Stimulated activated CD8-positive, alpha-beta memory T cell treated with anti-CD3 and anti-CD28 coated beads, Interleukin-2, amount 100 ng/mL, for 1 hour (primary cell): ENCODE measurements at regions not wholly inside any gene's neighbourhood (a gene's known extent, or its start where the extent isn't known, plus 50 kb on each side); places are given as distances from the start of the nearest gene placed in this dataset.

Experiments used
- DNase-seq, 2 donors: peaks; one replicate each; pipeline ENCODE4 v3.0.0-alpha.2; 2020; ENCODE audit warnings: low read depth in 2 of 2

DNA sequence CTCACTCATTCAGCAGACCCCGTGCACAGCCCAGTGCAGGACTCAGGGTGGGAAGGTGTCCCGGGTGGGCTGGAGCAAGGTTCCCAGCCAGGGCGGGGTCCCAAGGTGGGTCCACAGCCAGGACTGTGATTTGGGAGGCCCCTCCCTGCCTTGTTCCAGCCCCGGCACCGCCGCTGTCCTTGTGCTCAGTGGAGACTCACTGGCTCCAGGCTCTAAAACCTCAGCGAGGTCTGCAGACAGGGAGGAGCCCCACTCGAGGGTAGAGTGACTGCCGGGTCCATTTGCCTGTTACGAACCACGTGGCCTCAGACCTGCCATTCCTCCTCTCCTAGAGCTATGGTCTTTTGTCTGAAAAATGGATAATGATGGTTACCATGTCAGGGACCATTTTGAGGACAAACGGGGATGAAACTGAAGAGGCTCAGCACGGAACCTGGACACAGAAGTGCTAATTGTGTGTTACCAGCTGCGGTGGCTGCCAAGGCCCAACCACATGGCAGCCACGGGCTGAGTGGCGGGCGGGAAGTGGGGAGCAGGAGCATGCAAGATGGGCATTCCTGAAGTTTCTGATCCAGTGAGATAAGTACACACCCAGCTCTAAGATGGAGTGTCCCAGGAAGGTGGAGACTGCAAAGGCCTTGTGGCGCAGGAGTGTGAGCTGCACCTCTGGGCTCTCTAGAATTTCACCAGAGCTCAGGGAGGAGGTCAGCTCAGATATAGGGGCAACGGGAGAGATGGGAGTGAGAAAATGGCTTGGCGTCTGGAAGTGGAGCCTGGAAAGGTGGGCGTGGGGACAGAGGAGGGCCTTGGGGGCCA, 317.6 kb downstream of the SEC14L1 start:
- DNase-seq: no peak

DNA sequence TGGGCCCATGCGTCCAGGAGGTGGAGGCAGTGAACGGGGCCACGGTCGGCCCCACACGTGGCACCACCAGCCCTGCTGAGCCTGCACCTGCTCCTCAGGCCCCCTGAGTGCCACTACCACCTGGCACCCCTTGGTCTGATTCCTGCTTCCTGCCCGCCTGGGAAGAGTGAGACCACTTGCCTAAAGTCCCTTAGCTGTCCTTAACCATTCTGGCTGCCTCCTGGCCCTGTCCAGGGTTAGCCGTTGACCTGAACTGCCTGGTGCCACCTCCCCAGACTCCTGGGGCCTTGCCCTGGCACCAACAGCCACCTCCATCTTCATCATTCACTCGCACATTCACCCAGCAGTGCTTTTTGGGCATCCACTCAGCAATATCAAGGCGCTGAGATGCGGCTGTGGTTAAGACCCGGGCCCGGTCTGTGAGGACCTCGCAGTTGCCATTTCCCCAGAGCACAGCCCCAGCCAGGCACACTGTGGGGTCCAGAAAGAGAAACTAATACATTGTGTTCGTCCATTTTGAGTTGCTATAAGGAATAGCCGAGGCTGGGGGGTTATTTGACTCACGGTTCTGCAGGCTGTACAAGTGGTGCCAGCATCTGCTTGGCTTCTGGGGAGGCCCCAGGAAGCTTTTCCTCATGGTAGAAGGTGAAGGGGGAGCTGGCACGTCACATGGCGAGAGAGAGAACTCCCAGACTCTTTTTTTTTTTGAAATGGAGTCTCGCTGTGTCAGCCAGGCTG, 318.4 kb downstream of the SEC14L1 start:
- no peak for DNase-seq

DNA sequence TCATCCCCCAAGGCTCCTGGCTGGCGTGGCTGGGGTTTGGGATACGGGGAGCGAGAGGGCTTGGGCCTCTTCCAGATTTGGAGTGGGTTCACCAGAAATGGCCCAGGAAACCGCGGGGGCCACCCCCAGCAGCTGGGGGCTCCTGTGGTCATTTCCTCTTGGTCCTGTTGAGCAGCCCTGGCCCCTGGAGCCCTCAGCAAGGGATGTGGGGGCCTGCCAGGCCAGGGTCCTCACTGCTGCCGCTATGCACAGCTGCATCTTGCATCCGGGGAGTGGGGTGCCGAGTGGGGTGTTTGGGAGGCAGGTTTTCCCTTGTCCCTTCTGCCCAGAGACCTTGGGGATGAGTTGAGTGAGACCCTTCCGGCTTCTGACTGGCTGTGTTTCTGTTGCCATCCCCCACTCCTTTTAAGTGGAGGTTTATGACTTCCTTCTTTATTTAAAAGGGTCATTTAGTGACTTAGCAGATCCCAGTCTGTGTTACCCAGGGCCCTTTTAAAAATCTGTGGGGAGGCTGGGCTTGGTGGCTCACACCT, 319.8 kb downstream of the SEC14L1 start:
- no peak for DNase-seq

DNA sequence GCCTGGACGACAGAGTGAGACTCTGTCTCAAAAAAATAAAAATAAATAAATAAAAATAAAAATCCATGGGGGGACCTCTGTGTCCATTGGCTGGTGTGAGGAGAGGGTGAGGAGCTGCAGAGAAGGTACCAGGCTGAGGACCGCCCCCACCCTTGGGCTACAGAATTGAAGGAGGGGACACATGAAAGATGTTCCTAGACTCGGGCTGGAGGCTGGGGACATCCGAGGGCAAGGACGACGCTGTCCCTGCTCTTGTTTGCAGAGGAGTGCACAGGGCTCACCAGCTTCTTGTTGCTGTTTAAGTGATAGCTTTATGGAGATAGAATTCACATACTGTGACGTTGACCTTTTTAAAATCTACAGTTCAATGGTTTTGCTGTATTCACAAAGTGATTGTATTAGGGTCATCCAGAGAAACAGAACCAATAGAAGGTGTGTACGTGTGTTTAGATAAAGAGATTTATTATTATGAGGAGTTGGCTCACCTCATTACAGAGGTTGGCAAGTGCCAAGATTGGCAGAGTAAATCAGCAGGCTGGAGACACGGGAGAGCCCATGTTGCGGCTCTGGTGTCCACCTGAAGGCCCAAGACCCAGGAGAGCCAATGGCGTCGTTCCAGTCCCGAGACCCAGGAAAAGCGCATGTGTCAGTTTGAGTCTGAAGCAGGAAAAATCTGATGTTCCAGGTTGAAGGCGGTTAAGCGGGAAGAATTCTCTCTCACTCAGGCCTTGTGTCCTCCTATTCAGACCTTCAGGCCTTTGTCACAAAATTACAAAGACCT, 320.7 kb downstream of the SEC14L1 start:
- no peak for DNase-seq

- DNase-seq: no peak
These were observed 321.3 kb downstream of the SEC14L1 start for GRCh38 chr17:77462090-77462489.

DNA sequence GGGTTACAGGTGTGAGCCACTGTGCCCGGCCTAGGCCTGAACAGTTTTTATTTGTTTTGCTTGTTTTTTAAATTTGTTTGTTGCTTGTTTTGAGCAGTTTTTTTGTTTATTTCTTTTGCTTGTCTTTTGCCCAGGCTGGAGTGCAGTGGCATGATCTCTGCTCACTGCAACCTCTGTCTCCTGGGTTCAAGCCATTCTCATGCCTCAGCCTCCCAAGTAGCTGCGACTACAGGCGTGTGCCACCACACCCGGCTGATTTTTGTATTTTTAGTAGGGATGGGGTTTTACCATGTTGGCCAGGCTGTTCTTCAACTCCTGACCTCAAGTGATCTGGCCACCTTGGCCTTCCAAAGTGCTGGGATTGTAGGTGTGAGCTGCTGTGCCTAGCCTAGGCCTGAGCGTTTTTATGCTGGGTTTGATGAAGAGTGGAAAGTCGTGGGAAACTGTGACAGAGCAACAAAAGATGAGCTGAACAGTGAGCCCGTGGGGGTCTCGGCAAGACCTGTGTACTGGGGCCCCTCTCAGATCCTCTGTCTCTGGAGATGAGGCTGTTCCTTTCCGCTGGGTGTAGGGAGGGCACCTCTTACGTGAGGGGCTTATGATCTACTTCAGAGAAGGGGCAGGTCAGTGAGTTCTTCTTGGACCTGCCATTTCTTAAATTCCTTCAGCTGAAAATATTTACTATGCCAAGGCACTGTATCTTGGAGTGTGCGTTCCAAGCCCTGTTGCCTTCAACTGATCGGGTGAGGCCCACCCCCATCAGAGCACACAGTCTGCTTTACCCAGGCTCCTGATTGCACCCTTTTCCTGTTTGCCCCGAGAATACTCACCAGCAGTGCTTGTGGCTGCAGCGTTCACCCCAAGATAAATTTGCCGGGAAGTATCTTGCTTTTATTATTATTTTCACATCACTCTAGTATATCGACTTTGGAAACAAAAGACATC, 322.1 kb downstream of the SEC14L1 start:
- no peak for DNase-seq

DNA sequence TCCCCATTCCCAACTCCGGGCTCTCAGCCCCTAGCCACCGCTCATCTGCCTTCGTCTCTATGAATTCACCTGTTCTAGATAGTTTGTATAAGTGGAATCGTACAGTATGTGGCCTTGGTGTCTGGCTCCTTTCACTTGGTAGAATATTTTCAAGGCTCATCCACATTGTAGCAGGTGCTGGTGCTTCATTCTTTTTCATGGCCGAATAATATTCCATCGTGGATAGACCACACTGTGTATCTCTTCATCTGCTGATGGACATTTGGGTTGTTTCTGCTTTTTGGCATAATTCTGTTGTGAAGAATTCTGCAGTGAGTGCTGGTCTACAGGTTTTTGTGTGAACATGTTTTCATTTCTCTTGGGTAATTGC, 324.2 kb downstream of the SEC14L1 start:
- no peak for DNase-seq

DNA sequence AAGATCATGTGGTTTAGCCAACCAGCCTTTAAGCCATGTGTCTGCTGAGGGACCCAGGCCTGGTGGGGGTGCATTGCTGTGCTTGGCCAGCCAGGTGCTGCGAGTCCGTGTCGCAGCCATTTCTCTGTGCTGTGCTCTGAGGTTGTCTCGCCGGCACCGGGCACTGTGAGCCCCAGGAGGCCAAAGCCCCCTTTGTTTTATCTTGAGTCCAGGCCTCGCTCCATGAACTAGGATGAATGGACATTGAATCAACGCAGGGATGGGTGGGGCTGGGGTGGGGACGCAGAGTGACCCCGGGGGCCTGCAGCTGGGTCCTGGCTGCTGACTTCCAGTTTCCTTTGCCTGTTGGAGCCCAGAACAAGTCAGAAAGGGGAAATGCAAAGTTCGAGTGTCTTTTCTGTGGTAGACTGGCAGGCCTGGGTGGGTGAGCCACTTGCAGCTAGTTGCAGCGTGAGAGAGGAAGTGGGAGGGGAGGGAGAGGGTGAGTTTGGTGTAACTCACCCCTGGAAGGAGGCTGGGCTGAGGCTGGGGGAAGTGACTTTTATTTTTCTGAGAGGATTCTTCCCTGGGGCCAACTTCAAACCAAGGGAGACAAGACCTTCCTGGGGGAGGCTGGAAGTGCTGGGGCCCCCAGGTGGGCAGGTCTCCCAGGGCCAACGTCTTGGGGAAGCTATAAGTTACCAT, 324.7 kb downstream of the SEC14L1 start:
- DNase-seq: peak; percentile 52 to 56

DNA sequence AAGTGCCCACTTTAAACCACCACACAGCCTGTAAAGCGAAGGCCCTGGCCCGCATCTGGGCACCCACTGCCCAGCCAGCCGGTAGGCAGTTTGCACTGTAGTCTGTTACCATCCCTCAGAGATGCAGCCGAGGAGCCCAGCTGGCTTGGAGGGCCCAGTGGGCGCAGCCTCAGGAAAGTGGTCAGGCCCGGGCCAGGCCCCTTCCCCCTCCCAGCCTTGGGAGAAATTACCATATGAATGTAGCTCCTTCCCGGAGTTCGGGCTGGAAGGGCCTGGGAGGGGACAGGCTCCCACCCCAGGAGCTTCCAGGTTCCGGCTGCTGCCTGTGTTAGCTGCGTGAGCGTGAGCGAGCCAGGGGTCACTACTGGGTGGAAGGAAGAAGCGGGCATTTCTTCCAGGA, 325.4 kb downstream of the SEC14L1 start:
- no peak for DNase-seq

GRCh38 chr17:77466596-77467223, 325.9 kb downstream of the SEC14L1 start:
- DNase-seq: no peak

DNA sequence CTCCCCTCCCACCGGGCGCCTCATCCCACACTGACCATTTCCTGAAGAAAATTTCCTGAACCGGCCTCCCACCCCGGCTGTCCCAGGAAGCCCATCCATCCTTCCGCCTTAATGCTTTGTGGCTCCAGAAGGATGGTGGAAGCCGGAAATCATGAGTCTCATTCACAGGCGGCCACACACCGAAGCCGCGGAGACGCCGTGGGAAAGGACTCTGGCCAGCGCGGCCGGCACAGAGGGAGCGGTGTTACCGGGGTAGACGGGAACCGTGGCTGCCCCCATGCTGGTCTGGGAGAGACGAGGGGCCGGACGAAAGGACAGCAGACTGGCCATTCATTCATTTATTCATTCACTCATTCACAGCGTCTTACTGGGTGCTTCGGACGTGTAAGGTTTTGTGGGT, 326.8 kb downstream of the SEC14L1 start:
- no peak for DNase-seq

DNA sequence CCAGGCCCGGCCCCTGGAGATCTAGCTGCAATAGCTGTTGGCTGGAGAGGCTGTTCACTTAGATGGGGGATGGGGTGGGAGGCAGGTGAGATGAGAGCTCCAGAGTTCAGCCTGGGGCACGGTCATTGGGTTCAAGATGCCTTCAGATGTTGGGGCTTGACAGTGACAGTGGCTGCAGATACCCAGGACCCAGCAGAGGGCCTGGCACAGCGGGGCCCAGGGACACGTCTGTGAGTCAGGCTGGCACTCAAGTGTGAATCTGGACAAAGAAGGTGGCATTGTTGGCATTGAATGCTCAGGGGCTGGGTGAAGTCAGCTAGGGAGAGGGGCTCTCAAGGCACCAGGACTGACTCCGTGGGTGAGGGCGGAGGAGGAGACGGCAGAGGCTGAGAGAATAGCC, 328.1 kb downstream of the SEC14L1 start:
- DNase-seq: no peak

DNA sequence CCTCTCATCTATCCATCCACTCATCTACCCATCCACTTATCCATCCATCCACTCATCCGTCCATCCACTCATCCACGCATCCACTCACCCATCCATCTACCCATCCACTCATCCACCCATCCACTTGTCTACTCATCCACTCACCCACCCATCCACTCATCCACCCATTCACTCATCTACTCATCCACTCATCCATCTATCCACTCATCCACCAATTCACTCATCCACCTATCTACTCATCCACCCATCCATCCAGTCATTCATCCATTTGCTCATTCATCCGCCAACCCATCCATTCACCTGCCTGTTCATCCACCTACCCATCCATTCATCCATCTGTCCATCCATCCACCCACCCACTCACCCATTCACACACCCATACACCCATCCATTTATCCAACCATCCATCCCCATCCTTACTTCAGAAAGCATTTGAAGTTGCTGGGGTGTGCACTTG, 329.6 kb downstream of the SEC14L1 start:
- no peak for DNase-seq

- no peak for DNase-seq
These were observed 330.3 kb downstream of the SEC14L1 start for GRCh38 chr17:77470800-77471733.

DNA sequence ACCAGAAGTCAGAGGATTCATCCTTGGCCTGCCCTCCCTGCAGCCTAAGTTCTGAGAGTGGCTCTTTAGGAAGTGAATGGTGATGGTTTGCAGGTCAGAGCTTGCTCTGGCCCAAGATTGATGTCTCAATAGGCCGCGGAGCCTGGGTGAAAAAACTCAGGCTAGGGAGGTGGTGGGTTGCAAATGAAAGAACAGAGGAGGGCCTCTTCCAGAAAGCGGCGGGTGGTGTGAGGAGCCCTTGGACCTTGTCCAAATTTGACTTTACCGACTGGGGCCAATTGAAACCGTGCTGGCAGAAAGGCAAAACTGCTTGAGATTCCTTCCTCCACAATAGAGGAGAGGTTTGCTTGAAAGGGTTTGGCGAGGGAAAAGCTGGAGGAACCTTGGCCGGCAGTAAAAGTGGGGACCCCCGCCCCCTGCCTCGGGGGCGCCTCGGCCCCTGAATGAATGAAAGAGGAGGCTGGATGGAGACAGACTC, 331.3 kb downstream of the SEC14L1 start:
- no peak for DNase-seq

GRCh38 chr17:77472468-77473310, 331.9 kb downstream of the SEC14L1 start:
- DNase-seq: no peak

DNA sequence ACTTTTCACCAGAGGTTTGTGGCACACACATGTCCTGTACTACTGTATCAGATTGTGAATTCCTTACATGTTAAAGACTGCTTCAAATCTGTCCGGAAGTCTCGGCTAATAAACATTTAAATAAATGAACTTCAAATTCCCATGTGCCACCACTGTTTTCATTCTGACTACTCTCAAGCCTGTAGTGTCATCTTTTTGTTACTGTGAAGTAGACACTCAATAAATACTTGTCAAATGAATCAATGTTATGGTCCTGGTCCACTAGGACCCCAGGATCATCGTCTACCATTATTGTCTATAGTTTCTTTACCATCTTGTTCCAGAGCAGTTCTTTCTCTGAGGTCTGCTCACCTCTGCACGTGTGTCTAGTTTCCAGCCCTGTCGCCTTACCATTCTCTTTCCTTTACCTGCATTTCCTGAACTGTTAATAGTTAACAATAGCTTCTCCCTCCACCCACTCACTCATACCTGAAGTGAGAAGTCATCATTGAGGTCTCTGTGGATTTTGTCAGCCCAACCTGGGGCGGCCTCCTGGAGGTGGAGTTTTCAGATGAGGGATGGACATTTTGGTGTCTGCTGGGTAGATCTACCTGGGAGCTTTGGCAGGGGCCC, 333.0 kb downstream of the SEC14L1 start:
- DNase-seq: no peak
